Sigmoid colon (tissue), 6 donors: ENCODE measurements at regions not wholly inside any gene's neighbourhood (a gene's known extent, or its start where the extent isn't known, plus 50 kb on each side); places are given as distances from the start of the nearest gene placed in this dataset.
"Not testable (repeated sequence)": the region's sequence is repeated elsewhere in the genome, so short reads cannot be mapped to it uniquely, and the experiment has no call there.

Experiments
- DNase-seq: peaks from one replicate; pipeline ENCODE4 v3.0.0-alpha.2; 2019
- H3K27ac ChIP-seq, 4 donors: fragments of 200-600 bp; sonication (generic); one replicate each; pipeline ENCODE4 v1.5.1; 2016 to 2019; ENCODE audit warnings: mild to moderate bottlenecking in 1 of 4
- H3K27me3 ChIP-seq, 3 donors: fragments of 200-600 bp; sonication (generic); one replicate each; pipeline ENCODE4 v1.5.1; 2019; ENCODE audit warnings: mild to moderate bottlenecking in 1 of 3
- H3K36me3 ChIP-seq, 4 donors: fragments of 200-600 bp; sonication (generic); one replicate each; pipeline ENCODE4 v1.5.1; 2016 to 2019
- H3K4me1 ChIP-seq, 4 donors: fragments of 200-600 bp; sonication (generic); one replicate each; pipeline ENCODE4 v1.5.1; 2017 to 2019
- H3K4me3 ChIP-seq, 4 donors: fragments of 200-600 bp; sonication (generic); one replicate each; pipeline ENCODE4 v1.5.1; 2017 to 2019; ENCODE audit warnings: mild to moderate bottlenecking in 2 of 4, moderate library complexity in 1 of 4
- H3K9me3 ChIP-seq, 4 donors: fragments of 200-600 bp in 3 of 4; sonication (generic) in 3 of 4; one replicate each; pipeline versions ENCODE4 v1.5.1 to v1.6.1; 2013 to 2019
- EP300 ChIP-seq, 4 donors: sonication (generic); formaldehyde crosslinking; IDR thresholded peaks; one replicate each; pipeline ENCODE4 v1.6.1; 2017; ENCODE audit warnings: antibody characterized with exemption in 4 of 4
- POLR2A ChIP-seq, 2 donors: fragments of 450-650 bp; IDR thresholded peaks; one replicate each; pipeline ENCODE4 v1.6.1; 2016; ENCODE audit warnings: antibody characterized with exemption in 2 of 2, mild to moderate bottlenecking in 2 of 2, moderate library complexity in 2 of 2
- POLR2AphosphoS5 ChIP-seq, 4 donors: sonication (generic); formaldehyde crosslinking; IDR thresholded peaks; one replicate each; pipeline ENCODE4 v1.6.1; 2017; ENCODE audit warnings: antibody characterized with exemption in 4 of 4
- WGBS, 2 donors: extraction: QIAGEN DNeasy Blood & Tissue Kit; methylation state at CpG; one replicate each; pipeline ENCODE4 v1.1.7; 2013; 5-methylcytosine and 5-hydroxymethylcytosine counted together
- intact Hi-C: fragments of 100-400 bp; cut with DNase I; formaldehyde crosslinking; loops from one replicate; pipeline ENCODE4 v1.15.1; 2023
- TF ChIP-seq, protein P1 (sequence below), 4 experiments: fragments of 450-650 bp in 3 of 4; fragments of 200-600 bp in 1 of 4; IDR thresholded peaks; one replicate each; pipeline ENCODE4 v1.5.1; 2016 to 2019; ENCODE audit warnings: antibody characterized with exemption in 4 of 4, mild to moderate bottlenecking in 3 of 4, moderate library complexity in 2 of 4
- donor health status: healthy with polysubstance abuse.
- donor health status: healthy.

DNA sequence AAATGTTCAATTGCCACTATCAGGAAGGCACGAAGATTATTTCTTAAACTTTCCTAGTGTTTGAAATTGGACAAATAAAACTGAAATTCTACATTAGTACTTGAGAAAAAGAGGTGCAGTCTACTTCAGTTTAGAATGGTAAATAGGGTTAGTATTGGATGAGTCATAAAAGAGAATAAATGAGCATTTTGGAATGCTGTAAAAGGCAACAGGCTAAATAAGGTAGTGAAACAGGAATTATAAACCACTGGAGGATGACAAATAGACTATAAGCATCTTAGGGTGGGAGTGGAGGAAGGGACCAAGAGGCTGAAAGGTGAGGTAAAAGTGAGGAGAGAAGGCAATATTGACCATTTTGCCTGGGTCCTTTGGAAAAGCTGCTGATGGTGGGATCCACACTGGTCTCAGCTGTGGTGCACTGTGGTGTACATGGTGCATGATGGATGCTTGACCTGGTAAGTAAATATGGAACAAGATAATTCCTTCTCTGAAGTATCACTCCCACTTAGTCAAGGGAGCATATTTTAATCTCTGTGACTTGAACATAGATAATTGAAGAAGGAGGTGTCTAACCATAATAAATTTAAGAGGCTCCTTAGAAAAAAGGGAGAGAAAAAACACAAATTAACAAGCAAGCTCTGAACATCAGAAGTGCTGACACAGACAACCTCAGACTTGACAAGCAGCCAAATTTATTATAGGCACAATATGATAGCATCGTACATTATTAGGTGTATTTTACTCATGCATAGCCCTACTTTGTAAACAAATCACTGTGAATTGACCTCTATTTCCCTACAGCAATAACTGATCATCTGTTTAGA is 76.4 kb upstream of the SCIN start:
- H3K27me3 ChIP-seq, result no peaks in the 10 kb centered on the region
- no peaks in the 10 kb centered on the region for H3K4me1 ChIP-seq
- TF ChIP-seq, protein P1, sequence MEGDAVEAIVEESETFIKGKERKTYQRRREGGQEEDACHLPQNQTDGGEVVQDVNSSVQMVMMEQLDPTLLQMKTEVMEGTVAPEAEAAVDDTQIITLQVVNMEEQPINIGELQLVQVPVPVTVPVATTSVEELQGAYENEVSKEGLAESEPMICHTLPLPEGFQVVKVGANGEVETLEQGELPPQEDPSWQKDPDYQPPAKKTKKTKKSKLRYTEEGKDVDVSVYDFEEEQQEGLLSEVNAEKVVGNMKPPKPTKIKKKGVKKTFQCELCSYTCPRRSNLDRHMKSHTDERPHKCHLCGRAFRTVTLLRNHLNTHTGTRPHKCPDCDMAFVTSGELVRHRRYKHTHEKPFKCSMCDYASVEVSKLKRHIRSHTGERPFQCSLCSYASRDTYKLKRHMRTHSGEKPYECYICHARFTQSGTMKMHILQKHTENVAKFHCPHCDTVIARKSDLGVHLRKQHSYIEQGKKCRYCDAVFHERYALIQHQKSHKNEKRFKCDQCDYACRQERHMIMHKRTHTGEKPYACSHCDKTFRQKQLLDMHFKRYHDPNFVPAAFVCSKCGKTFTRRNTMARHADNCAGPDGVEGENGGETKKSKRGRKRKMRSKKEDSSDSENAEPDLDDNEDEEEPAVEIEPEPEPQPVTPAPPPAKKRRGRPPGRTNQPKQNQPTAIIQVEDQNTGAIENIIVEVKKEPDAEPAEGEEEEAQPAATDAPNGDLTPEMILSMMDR (IDR thresholded peaks at IDR 0.05), result no peak
- TF ChIP-seq POLR2A (IDR thresholded peaks at IDR 0.05), result no peak
- TF ChIP-seq EP300 (IDR thresholded peaks at IDR 0.05), result no peak
- no peak for TF ChIP-seq POLR2AphosphoS5 (IDR thresholded peaks at IDR 0.05)
- no peak overlapping the region for H3K4me3 ChIP-seq
- WGBS, 2 donors, result 52 to 75% methylated on average over 2 of the region's 2 CpGs
- H3K36me3 ChIP-seq, result no peaks in the 10 kb centered on the region
- DNase-seq, result no peak
- H3K9me3 ChIP-seq, result no peaks in the 10 kb centered on the region
- H3K27ac ChIP-seq, result no peak overlapping the region
- intact Hi-C loops, result loop anchor here (10.0 kb wide), 2 partner anchors 429 to 1069 kb away; no protein-coding TSS in a partner anchor

DNA sequence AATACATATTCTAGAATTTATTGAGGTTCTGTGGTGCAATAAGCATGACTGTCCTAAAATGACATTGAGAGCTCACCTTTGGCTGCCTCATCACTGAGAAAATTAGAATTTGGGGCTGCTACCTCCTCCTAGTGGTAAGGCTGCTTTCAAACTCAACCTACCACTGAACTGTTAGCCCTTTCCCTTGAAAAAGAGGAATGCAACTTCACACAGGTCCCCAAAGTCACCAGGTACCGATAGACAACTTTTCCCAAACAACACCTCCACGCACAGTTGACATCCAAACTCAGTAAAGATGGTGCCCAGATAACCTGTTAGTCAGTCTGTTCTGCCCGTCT is 75.9 kb upstream of the SCIN start:
- H3K4me3 ChIP-seq, result no peak overlapping the region
- H3K4me1 ChIP-seq, result no peaks in the 10 kb centered on the region
- TF ChIP-seq, protein P1 (IDR thresholded peaks at IDR 0.05), result no peak
- no peak for TF ChIP-seq EP300 (IDR thresholded peaks at IDR 0.05)
- no peak for TF ChIP-seq POLR2AphosphoS5 (IDR thresholded peaks at IDR 0.05)
- TF ChIP-seq POLR2A (IDR thresholded peaks at IDR 0.05), result no peak
- no peaks in the 10 kb centered on the region for H3K27me3 ChIP-seq
- H3K9me3 ChIP-seq, result no peaks in the 10 kb centered on the region
- intact Hi-C loops, result loop anchor here (10.0 kb wide), 2 partner anchors 430 to 1070 kb away; no protein-coding TSS in a partner anchor
- H3K27ac ChIP-seq, result no peak overlapping the region
- H3K36me3 ChIP-seq, result no peaks in the 10 kb centered on the region
- DNase-seq, result no peak
- 93 to 94% methylated on average over 3 of the region's 3 CpGs for WGBS, 2 donors

DNA sequence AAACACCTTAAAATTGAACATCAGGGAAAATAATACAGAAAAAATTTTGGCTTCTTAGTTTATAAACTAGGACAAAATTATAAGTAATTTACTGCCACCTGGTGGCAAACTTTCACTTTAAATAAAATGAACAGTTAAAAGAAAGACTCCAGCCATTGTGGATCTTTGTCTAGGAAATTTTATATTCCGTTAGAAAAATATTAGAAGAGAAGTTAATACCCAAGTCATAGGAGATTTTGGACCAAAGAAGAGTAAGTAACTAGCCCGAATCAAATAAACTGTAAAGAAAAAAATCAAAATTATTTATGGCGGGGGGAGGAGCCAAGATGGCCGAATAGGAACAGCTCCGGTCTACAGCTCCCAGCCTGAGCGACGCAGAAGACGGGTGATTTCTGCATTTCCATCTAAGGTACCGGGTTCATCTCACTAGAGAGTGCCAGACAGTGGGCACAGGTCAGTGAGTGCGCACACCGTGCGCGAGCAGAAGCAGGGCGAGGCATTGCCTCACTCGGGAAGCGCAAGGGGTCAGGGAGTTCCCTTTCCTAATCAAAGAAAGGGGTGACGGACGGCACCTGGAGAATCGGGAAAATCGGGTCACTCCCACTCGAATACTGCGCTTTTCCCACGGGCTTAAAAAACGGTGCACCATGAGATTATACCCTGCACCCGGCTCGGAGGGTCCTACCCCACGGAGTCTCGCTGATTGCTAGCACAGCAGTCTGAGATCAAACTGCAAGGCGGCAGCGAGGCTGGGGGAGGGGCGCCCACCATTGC is 73.4 kb upstream of the SCIN start:
- H3K36me3 ChIP-seq, H3K9me3 ChIP-seq, DNase-seq, H3K27me3 ChIP-seq, H3K4me1 ChIP-seq, H3K27ac ChIP-seq, H3K4me3 ChIP-seq: not testable (repeated sequence)
- WGBS, 2 donors, result 36 to 82% methylated on average over 28 to 30 of the region's 31 CpGs
- intact Hi-C loops, result loop anchor here (10.0 kb wide), 2 partner anchors 432 to 1072 kb away; no protein-coding TSS in a partner anchor

DNA sequence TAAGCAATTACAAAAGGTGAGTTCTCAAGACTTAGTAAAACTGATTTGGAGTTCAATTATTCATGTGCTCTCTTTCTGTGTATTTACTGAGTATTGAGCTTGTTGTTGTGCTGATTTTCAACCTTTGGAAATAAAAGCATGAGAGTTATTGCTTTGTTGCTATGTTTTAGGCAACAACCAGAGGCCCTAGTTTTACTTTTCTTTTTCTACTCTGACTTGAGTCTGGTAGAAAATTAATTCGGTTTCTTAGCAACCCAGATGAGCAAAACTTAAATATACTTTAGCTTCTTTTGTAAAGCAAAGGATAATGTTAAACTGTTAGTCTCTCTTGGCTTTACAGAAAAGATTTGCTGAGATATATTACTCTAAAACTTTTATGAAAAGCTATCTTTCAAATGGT is 66.4 kb upstream of the SCIN start:
- no peaks in the 10 kb centered on the region for H3K36me3 ChIP-seq
- TF ChIP-seq, protein P1 (IDR thresholded peaks at IDR 0.05), result no peak
- no peak for TF ChIP-seq POLR2AphosphoS5 (IDR thresholded peaks at IDR 0.05)
- TF ChIP-seq EP300 (IDR thresholded peaks at IDR 0.05), result no peak
- no peak for TF ChIP-seq POLR2A (IDR thresholded peaks at IDR 0.05)
- H3K4me3 ChIP-seq, result no peak overlapping the region
- WGBS, 2 donors, result 19 to 39% methylated on average over 1 of the region's 1 CpG
- no peaks in the 10 kb centered on the region for H3K9me3 ChIP-seq
- DNase-seq, result no peak
- intact Hi-C loops, result no loop called here
- H3K27me3 ChIP-seq, result no peaks in the 10 kb centered on the region
- no peaks in the 10 kb centered on the region for H3K4me1 ChIP-seq
- H3K27ac ChIP-seq, result no peak overlapping the region

DNA sequence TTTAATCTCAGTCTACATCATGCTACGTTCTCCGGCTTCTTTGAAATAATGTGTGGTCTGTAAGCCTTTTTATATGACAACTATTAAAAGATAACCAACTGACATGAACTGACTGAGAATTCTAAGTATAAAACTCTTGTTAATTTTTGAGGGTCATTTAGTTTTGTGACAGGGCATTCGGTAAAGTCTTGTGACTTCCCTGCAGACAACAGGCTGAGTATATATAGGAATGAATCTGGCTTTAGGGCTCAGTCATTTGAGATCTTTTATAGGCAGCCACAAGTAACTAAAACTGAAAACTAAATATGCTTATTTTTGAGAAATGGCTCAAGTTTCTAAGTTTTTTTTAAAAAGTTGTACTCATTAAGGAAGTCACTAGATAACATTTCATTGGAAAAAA is 62.5 kb upstream of the SCIN start:
- Histone ChIP-seq H3K27ac (no peak overlapping the region), H3K4me1 (no peaks in the 10 kb centered on the region), H3K27me3 (no peaks in the 10 kb centered on the region), H3K9me3 (no peaks in the 10 kb centered on the region), H3K4me3 (no peak overlapping the region), H3K36me3 (no peaks in the 10 kb centered on the region)
- no peak for DNase-seq
- 82 to 90% methylated on average over 3 of the region's 3 CpGs for WGBS, 2 donors
- intact Hi-C loops, result no loop called here
- TF ChIP-seq, protein P1 (IDR thresholded peaks at IDR 0.05), result no peak
- TF ChIP-seq POLR2A (IDR thresholded peaks at IDR 0.05) (no peak), EP300 (IDR thresholded peaks at IDR 0.05) (no peak), POLR2AphosphoS5 (IDR thresholded peaks at IDR 0.05) (no peak)
